ENCODE measurements at regions not wholly inside any gene's neighbourhood (a gene's known extent, or its start where the extent isn't known, plus 50 kb on each side); places are given as distances from the start of the nearest gene placed in this dataset.
A peak's percentile ranks its signal among the peaks of the same experiment; 100 is the strongest.
"Not testable (repeated sequence)": the region's sequence is repeated elsewhere in the genome, so short reads cannot be mapped to it uniquely, and the experiment has no call there.

GRCh38 chr20:51127713-51128112 is 104.8 kb upstream of the KCNG1 start:
- DNase-seq (ENCODE audit: low read depth in 2 of 2), result no peak

GRCh38 chr20:51126337-51126736 is 103.4 kb upstream of the KCNG1 start:
- no peak for DNase-seq (ENCODE audit: low read depth in 2 of 2)

DNA sequence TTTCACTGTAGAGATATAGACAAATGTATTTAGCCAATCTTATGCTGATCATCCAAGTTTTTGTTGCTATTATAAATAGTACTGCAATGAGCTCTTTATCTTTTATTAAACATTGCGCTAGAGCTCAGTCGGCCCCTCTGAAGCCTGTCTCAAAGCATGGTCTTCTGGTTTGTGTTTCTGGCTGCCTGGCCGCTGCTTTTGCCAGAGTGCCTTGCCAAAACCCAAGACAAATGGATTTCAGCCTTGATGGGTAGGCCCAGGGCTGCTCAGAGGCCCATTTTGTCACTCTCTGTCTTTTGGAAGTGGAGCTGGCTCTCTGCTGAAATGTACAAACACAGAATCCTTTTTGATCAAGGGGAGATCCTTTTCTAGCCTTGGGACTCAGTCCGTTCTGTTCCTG is 102.9 kb upstream of the KCNG1 start:
- no peak for DNase-seq (ENCODE audit: low read depth in 2 of 2)

GRCh38 chr20:51125105-51125504 is 102.2 kb upstream of the KCNG1 start:
- no peak for DNase-seq (ENCODE audit: low read depth in 2 of 2)

- not testable (repeated sequence) for DNase-seq (ENCODE audit: low read depth in 2 of 2)
These were observed 101.0 kb upstream of the KCNG1 start for GRCh38 chr20:51123887-51124286.

- peak in 1 of 2 experiments; percentile 8 for DNase-seq (ENCODE audit: low read depth in 2 of 2)
These were observed 100.2 kb upstream of the KCNG1 start for GRCh38 chr20:51122931-51123658.

DNA sequence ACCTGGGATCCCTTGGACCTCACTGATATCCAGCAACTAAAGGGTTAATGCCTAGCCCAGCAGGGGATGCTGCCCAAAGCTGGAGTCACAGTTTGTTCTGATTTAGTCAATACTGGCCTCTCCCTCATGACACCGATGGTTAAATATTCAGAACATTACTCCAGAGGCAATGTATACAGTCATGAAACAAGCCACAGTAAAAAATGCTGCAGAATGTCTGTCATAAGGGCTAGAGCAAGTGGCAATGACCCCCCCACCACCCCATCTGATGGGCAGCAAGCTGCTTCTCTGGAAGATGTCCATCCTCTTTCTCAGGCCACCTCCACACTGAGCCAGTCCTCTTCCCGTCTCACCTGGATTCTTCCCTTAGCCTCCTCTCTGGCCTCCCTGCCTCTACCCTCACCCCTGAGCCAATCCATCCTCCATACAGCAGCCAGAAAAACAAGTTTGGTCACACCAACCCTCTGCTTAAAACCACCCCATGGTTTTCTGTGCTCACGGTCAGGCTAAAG is 99.0 kb upstream of the KCNG1 start:
- no peak for DNase-seq (ENCODE audit: low read depth in 2 of 2)

GRCh38 chr20:51121272-51121671 is 98.4 kb upstream of the KCNG1 start:
- no peak for DNase-seq (ENCODE audit: low read depth in 2 of 2)

- DNase-seq (ENCODE audit: low read depth in 2 of 2), result no peak
These were observed 98.0 kb upstream of the KCNG1 start for GRCh38 chr20:51120868-51121267.

DNA sequence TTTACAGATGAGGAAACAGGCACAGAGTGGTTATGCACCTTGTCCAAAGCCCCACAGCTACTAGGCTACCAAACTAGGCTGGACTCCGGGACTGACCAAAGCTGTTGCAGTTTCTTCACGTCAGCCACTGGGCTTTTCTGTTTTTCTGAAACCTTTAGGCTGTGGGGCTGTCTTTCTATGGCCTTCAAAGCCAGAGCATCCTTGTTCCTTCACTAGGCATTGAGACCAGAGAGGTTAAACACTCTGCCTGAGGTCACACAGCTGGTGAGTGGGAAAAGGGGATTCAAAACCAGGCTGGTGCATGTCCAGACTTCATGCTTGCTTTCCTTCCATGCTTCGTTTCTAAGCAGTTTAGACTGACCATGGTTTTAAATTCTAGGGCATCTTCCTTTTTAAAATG is 97.5 kb upstream of the KCNG1 start:
- DNase-seq (ENCODE audit: low read depth in 2 of 2), result no peak

DNA sequence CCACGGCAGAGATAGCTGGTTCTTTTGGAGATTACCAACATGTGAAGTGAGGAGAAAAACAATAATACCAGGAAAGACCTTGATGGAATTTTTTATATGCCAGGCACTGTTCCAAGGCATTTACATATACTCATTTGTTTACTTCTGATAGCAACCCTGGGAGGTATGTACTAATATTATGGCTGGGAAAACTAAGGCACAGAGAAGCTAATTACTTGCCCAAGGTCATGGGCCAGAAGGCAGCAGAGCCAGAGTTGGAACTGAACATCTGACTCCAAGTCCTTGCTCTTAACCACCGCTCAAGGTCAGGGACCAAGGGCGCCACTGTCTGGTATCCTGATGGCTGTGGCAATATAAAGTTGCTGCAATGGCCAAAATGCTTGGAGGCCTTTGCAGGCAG is 97.0 kb upstream of the KCNG1 start:
- DNase-seq (ENCODE audit: low read depth in 2 of 2), result no peak

DNA sequence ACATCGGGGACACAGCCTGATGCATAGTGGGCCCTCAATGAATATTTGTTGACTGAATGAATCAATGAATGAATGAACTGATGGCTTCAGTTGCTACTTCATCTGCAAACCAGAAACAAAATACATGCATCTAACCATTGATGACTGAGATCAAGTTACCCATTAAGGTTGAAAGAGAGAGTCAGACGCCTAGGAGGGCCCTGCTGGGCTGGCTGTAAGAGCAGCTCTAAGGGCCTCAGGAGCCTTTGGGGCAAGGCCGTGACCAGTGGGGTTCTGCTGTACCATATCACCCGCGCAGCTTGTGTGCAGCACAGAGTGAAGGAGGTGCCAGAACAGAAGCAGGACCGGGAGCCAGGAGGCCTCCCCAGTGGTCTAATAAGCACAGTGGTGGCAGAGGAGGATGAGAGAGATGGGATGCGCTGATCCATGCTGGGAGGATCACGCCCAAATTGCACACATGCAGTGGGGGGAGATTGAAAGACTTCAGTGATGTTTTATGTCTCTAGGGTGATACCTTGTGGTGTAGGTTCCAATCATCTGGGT is 96.1 kb upstream of the KCNG1 start:
- DNase-seq (ENCODE audit: low read depth in 2 of 2), result no peak

DNA sequence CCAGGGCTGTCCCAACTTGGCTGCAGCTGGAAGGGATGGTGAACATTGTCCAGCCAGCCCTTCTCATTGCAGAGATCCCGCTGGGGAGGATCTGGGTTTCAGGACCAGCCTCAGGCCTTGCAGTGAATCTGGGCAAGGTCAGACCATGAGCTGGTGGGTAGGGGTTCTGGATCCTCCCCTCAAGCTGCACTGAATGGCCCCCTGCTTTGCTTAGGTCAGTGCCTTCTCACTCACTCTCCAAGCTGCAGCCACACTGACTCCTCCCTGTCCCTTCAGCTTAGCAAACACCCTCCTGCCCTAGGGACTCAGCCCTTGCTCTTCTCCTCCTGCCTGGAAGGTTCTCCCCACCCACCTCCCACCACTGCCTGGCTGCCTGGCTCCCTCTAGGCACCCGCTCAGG is 95.3 kb upstream of the KCNG1 start:
- no peak for DNase-seq (ENCODE audit: low read depth in 2 of 2)

- no peak for DNase-seq (ENCODE audit: low read depth in 2 of 2)
These were observed 94.1 kb upstream of the KCNG1 start for GRCh38 chr20:51116765-51117686.

GRCh38 chr20:51111290-51111689 is 88.4 kb upstream of the KCNG1 start:
- DNase-seq (ENCODE audit: low read depth in 2 of 2), result no peak

- DNase-seq (ENCODE audit: low read depth in 2 of 2), result no peak
These were observed 85.9 kb upstream of the KCNG1 start for GRCh38 chr20:51108638-51109363.

DNA sequence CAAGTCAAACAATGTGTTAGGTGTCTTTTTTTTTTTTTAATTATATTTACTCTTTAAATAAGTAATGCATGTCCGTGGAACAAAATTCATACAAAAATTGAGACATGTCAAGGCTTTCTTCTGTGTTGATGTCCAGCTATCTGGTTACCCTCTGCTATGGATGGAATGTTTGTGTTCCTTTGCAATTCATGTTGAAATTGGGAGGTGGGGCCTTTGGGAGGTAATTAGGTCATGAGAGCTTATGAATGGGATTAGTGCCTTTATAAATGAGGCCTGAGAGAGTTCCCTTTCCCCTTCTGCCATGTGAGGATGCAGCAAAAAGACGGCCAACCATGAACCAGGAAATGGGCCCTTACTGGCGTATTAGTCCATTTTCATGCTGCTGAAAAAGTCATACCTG is 83.1 kb upstream of the KCNG1 start:
- DNase-seq (ENCODE audit: low read depth in 2 of 2), result no peak

DNA sequence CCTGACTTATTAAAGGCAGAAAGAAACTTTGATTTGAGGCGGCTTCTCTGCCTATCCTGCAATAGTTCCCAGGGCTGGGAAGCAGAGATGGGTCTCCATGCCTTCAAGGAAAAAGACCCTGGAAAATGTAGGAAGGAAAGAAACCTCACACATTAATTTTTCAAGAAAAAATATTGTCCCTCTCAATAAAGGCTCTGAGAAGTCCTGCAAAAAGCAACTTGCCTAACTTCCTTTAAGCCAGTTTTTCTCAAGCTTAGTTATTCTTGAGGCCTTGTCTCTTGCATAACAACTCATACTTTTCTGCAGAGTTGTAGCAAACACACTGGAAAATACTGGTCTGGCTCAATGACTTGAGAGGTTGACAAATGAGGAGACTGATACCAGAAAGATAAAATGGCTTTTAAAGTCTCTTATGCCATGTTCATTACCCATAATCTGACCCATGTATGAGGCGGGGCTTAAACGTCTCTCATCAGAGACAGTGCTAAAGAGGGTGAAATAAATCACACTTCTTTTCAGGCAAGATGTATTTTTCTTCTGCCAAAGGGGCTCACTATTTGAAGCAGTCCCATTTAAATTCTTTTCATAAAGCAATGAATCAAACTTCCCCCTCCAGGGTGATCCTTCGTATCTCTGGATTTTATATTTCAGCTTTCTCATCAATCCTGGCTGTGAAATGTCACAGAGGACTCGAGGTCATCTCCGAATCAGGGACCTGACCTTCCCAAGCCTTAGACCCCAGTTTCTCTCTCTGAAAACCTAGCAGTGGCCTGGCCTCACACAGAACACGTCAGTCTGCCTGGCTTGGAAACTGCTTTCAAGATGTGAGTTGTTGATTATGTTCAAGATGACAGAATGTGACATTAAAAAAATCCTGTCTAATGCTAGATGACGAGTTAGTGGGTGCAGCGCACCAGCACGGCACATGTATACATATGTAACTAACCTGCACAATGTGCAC is 82.3 kb upstream of the KCNG1 start:
- no peak for DNase-seq (ENCODE audit: low read depth in 2 of 2)

- no peak for DNase-seq (ENCODE audit: low read depth in 2 of 2)
These were observed 77.7 kb upstream of the KCNG1 start for GRCh38 chr20:51100617-51101016.

DNA sequence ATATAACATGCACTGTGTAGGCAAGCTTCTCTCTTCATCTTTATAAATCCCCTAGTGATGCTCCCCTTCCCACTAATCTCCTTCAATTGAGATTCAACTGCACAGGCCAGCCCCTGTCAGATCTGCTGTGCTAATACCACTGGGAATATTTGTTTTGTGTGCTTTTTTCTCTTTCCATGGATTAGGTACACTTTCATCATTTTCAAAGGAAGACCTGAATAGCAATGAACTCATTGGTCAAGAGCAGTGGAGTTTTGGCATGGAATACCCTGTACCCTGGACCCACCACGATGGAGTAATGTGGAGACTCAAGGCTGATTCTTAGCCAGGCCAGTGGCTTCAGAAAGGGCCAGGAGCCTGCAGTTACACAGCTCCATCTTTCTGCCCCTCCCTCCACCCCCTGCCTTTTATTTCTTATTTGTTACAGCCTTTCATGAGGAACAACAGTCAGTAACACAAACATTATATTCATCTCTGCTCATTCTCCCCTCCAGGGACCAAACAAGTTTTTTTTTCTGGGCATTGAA is 75.4 kb upstream of the KCNG1 start:
- no peak for DNase-seq (ENCODE audit: low read depth in 2 of 2)

Measured in stimulated activated CD4-positive, alpha-beta T cell treated with anti-CD3 and anti-CD28 coated beads, Interleukin-12 subunit alpha, Interleukin-12 subunit beta, amount 100 ng/mL, for 24 hours (primary cell).